ENCODE measurements at regions not wholly inside any gene's neighbourhood (a gene's known extent, or its start where the extent isn't known, plus 50 kb on each side); places are given as distances from the start of the nearest gene placed in this dataset.

DNA sequence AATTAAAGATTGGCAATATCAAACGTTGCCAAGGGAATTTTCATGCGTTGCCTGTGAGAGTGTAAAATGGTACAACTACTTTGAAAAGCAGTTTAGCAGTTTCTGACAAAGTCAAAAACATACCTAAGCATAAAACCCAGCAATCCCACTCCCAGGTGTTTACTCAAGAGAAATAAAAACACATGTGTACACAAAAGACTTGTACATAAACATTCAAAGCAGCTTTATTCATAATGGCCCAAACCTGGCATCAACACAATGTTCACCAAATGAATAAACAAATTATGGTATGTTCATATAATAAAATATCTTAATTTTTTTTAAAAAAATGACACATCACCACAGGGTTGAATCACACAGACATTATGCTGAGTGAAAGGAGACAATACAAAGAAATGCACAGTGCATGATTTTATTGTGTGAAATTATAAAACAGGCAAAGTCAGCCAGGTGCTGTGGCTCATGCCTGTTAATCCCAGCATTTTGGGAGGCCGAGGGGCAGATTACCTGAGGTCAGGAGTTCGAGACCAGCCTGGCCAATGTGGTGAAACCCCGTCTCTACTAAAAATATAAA, 240.4 kb upstream of the MARCKS start:
- TF ChIP-seq POLR2A (IDR thresholded peaks at IDR 0.05), result no peak
- TF ChIP-seq, protein P1, sequence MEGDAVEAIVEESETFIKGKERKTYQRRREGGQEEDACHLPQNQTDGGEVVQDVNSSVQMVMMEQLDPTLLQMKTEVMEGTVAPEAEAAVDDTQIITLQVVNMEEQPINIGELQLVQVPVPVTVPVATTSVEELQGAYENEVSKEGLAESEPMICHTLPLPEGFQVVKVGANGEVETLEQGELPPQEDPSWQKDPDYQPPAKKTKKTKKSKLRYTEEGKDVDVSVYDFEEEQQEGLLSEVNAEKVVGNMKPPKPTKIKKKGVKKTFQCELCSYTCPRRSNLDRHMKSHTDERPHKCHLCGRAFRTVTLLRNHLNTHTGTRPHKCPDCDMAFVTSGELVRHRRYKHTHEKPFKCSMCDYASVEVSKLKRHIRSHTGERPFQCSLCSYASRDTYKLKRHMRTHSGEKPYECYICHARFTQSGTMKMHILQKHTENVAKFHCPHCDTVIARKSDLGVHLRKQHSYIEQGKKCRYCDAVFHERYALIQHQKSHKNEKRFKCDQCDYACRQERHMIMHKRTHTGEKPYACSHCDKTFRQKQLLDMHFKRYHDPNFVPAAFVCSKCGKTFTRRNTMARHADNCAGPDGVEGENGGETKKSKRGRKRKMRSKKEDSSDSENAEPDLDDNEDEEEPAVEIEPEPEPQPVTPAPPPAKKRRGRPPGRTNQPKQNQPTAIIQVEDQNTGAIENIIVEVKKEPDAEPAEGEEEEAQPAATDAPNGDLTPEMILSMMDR (IDR thresholded peaks at IDR 0.05), result no peak
- no peak for TF ChIP-seq EP300 (IDR thresholded peaks at IDR 0.05)

All from ovary (tissue), 3 donors.